Superior temporal gyrus (tissue), 1 donor: ENCODE measurements at regions not wholly inside any gene's neighbourhood (a gene's known extent, or its start where the extent isn't known, plus 50 kb on each side); places are given as distances from the start of the nearest gene placed in this dataset.

Source experiments
- DNase-seq: peaks from one replicate; pipeline ENCODE4 v3.0.0-alpha.2; 2016; ENCODE audit errors: extremely low spot score

DNA sequence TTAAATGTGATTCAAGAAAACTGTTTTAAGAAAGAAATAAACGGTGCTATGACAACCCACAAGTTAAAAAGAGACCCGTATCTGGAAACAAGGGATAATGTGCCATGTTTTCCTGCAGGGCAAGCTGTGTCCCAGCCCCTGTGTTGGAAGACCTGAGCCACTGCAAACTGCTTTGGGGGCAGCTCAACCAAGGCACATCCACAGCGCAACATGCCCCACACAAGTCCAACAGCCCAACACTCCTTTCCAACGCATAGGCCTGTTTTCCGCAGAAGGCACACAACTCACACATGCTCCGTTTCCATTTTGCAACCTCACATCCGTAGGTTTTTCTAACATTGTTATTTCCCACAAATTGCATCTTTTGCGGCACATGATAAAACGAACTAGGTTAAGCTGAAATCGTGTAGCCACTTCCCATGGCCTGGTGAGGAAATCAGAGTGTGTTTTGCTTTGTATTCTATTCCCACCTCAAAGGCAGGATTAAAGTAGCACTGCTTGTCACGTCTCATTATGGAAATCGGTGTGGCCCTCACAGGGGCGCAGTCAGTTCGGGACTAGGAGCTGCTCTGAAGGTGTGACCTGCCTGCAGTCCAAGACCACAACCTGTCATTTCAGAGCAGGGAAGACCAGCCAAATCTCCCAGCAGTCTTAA is 50.5 kb upstream of the ZNF516 start:
- DNase-seq = no peak

DNA sequence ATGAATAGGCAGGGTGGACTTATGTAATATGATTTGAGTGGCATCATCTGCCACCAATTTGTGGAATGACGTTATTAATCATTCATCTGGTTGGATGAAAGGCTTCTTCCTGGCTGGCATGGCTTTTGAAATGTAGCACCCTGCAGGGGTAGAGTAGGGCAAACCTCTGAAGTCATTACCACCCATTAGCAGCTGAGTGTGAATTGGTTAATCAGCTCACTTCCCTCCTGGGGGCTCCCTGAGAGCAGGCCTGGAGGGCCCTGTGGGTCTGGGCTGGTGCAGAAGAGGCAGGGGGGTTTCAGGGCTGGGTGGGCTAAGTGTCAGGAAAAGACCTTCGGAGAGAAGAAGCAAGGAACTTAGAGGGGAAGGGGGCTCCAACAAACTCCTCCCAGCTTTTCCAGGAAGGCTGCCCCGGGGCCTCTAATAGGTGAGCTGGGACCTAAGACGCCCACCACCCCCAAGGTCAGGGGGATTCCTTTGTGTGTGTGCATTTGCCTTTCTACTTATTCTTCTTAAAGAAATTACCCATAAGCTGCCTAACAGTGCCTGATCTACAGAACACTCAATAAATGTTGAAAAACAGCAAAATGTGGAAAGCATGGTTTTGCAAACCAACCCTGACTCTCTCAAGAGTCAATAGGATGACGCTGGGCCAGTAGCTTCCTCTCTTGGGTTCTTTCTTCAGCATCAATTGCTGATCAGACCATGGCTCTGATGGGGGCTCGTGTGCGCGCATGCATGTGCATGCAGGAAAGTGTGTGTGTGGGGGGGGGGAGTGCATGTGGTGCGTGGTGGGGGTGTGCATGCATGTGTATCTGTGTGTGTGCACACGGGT is 49.7 kb upstream of the ZNF516 start:
- DNase-seq = no peak
